AG09309 (cell line): ENCODE measurements at regions not wholly inside any gene's neighbourhood (a gene's known extent, or its start where the extent isn't known, plus 50 kb on each side); places are given as distances from the start of the nearest gene placed in this dataset.
"Not testable (repeated sequence)": the region's sequence is repeated elsewhere in the genome, so short reads cannot be mapped to it uniquely, and the experiment has no call there.

Source experiments
- DNase-seq: peaks from one replicate; pipeline ENCODE4 v3.0.0-alpha.2; 2010; ENCODE audit warnings: low read depth
- H3K4me3 ChIP-seq: 2 replicates; pipeline ENCODE4 v1.5.1; 2011; ENCODE audit warnings: mild to moderate bottlenecking, low read depth, low read length, moderate library complexity; ENCODE audit not compliant: control insufficient read depth
- CTCF ChIP-seq: IDR thresholded peaks from 2 replicates; pipeline ENCODE4 v1.5.1; 2011; ENCODE audit warnings: mild to moderate bottlenecking, low read depth, low read length, inconsistent platforms; ENCODE audit not compliant: insufficient read depth, control insufficient read depth; ENCODE audit errors: missing control alignments

DNA sequence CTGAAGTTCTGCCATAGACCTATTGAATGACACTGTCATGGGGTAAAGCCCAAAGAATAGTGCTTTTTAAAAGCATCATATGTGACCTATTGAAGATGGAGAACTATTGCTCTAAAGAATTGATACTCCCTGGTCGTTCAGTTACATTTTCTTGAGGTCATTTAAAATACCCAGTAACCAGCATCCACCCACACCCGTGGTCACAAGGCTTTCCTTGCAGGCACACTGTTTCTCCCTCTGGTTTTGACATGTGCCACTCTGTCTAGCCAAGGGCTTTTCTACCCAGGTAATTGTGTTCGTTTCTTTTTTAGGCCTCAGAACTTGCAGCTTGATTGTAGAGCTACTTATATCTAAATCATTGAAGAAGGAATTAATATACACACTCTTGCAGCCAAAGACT is 68.3 kb upstream of the LYZL2 start:
- no peak overlapping the region for H3K4me3 ChIP-seq
- TF ChIP-seq CTCF = no peak
- no peak for DNase-seq

GRCh38 chr10:30697221-30697620 is 67.7 kb upstream of the LYZL2 start:
- H3K4me3 ChIP-seq, DNase-seq: not testable (repeated sequence)

DNA sequence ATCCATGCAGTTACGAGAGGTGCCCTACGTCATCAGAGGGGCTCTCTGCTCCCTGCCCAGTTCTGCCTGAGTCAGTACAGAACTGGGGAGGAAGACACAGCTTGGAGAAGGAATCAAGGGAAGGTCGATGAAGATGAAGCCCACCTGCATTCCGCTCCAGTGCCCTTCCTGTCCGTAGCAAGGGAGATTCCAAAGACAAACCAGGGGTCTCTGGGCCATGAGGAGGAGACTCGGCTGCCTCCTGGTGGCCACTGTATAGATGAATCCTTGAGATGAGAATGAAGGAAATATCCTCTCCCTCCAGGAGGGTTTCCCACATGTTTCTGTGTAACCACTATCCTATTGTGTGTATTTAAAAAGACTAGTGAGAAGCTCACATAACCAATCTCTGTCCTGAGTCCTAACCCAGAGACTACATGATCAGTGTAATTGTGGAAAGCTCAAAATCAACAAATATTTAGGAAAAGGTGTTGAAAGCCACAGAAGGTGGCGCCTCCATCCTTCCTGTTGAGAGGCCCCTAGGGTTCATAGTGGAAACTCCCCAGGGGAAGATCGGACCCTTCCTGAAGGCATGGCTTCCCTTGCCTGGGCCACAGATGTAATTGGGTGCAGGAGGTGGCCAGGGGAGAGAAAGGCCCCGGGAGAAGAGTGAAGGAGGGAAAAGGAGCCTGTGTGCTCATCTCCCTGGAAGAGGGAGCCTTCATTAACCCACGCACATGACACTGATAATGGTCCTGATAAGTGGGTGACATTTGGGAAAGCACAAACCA is 67.0 kb upstream of the LYZL2 start:
- not testable (repeated sequence) for H3K4me3 ChIP-seq, DNase-seq

DNA sequence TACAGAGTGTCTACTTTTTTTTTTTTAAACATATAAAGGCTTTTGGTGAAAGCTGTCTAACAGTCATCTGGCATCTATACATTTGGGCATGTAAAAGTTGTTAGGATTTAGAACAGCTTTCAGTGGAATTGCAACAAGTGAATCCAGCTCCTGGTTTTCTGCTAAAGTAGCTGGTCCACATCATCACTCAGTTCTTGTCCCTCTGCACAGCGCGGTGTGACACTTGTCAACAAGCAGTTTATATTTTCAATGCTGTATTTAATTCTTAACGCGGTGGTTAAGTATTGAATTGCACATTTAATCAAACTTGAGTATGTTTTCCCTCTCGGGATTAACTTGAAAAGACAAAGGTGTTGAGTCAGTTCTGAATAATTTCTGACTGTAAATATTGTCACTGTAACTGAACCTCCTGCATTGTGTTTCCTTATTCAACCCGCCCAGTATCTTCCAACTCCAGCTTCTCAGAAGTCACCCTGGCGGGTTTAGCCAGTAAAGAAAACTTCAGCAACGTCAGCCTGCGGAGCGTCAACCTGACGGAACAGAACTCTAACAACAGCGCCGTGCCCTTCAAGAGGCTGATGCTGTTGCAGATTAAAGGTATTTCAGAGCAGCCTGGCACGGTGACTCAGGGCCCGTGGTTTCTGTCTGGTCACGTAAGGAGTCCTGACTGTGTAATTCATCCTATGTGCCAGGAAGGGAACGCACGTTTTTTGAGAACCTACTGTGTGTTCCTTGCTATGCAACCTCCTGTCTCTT is 66.1 kb upstream of the LYZL2 start:
- not testable (repeated sequence) for H3K4me3 ChIP-seq, DNase-seq

GRCh38 chr10:30694518-30695228 is 65.1 kb upstream of the LYZL2 start:
- no peak for TF ChIP-seq CTCF

GRCh38 chr10:30691639-30692015 is 62.1 kb upstream of the LYZL2 start:
- DNase-seq = peak; percentile 86
- no peak for TF ChIP-seq CTCF
- peak overlapping the region; percentile 46 for H3K4me3 ChIP-seq

More at GRCh38 chr10:30694518-30695228, 65.1 kb upstream of the LYZL2 start:
- H3K4me3 ChIP-seq = no peak overlapping the region
- DNase-seq = no peak

GRCh38 chr10:30690948-30691638 is 61.5 kb upstream of the LYZL2 start:
- not testable (repeated sequence) for H3K4me3 ChIP-seq, DNase-seq

DNA sequence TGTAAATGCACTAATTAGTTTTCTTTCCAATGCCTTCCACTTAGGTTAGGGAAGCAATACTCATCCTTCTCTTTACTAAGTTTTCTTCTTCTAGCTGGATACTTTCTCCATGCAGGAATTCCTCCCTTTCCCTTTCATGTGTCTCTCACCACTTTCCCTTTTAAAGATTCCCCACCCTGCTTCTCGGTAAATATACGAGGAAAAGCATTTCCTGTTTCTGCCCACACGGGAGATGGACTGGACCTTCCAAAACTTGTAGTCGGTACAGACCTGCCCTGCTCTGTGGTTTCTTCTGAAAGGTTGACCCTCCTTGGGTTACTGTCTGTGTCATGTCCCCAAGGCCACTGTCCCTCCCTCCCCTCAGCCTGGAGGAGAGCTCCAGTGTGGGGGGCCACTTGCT is 58.9 kb upstream of the LYZL2 start:
- H3K4me3 ChIP-seq = no peak overlapping the region
- no peak for TF ChIP-seq CTCF
- DNase-seq = no peak
